ENCODE measurements at regions not wholly inside any gene's neighbourhood (a gene's known extent, or its start where the extent isn't known, plus 50 kb on each side); places are given as distances from the start of the nearest gene placed in this dataset.
A peak's percentile ranks its signal among the peaks of the same experiment; 100 is the strongest.

DNA sequence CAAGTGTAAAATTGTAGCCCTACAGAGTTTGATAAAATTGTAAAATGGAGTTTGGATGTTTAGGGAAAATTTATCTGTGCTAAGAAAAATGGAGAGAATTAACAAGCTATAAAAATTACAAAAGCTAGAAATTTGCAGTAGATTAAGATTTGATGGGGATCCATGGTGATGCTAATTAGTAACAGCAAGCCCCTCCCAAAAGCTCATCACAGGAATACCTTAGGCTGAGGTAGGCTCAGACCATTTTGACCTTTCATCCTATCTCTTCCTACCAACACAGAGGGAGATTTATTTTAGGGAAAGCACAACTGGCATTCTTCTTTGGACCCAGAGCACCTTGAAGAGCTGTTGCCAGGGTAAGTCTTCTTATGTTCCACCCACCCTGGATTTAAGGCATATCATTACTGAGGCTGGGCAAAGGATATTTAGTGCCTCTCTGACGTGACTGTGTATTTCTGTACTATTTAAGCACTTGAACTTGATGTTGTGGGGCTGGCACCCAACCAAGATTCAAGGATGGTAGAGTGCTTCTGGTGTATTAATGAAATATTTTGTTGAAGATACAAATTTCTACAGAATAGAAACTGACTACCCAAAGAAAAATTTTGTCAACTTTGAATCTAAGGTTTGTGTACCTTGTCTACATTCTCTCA lies 70.8 kb upstream of the SLC39A10 start:
- no peak for DNase-seq (ENCODE audit: low spot score)
- CTCF ChIA-PET = interaction anchor here (1.0 to 1.1 kb wide), 2 partner anchors 10 to 74 kb away, joined by 3 to 6 read pairs; no protein-coding TSS in a partner anchor

GRCh38 chr2:195582188-195582587 lies 74.8 kb upstream of the SLC39A10 start:
- Mint-ChIP-seq H3K4me1 (peaks cover 16% of the 10 kb centered on the region), H3K36me3 (no peaks in the 10 kb centered on the region), H3K27me3 (ENCODE audit: low read depth) (no peaks in the 10 kb centered on the region), H3K27ac (no peak overlapping the region), H3K4me3 (no peak overlapping the region), H3K9me3 (peaks cover 3% of the 10 kb centered on the region)
- ChIA-PET CTCF (interaction anchor here (1.3 kb wide), 1 partner anchor 78 kb away, joined by 3 read pairs; no protein-coding TSS in a partner anchor), POLR2A (no interaction called here)
- no peak for ATAC-seq
- DNase-seq (ENCODE audit: low spot score) = no peak
- TF ChIP-seq, protein P1, sequence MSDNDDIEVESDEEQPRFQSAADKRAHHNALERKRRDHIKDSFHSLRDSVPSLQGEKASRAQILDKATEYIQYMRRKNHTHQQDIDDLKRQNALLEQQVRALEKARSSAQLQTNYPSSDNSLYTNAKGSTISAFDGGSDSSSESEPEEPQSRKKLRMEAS (CRISPR knock-in tag; IDR thresholded peaks at IDR 0.05) = no peak
- TF ChIP-seq GTF2I (CRISPR knock-in tag; conservative IDR thresholded peaks at IDR 0.05) (no peak), ATF3 (CRISPR knock-in tag; conservative IDR thresholded peaks at IDR 0.05) (no peak), KAT7 (CRISPR knock-in tag; IDR thresholded peaks at IDR 0.05; ENCODE audit: borderline replicate concordance) (no peak), NR1H2 (CRISPR knock-in tag; IDR thresholded peaks at IDR 0.05) (no peak), ATF1 (CRISPR knock-in tag; IDR thresholded peaks at IDR 0.05) (no peak), FOXP1 (CRISPR knock-in tag; IDR thresholded peaks at IDR 0.05; ENCODE audit: borderline replicate concordance) (no peak), NFATC4 (CRISPR knock-in tag; IDR thresholded peaks at IDR 0.05) (no peak), RELA (CRISPR knock-in tag; IDR thresholded peaks at IDR 0.05; ENCODE audit: borderline replicate concordance) (no peak), ZBTB21 (CRISPR knock-in tag; IDR thresholded peaks at IDR 0.05; ENCODE audit: borderline replicate concordance) (no peak), SMAD4 (CRISPR knock-in tag; IDR thresholded peaks at IDR 0.05) (no peak), NR2C2 (CRISPR knock-in tag; IDR thresholded peaks at IDR 0.05) (no peak), FOXK1 (CRISPR knock-in tag; IDR thresholded peaks at IDR 0.05) (no peak)
- TF ChIP-seq, protein P2, sequence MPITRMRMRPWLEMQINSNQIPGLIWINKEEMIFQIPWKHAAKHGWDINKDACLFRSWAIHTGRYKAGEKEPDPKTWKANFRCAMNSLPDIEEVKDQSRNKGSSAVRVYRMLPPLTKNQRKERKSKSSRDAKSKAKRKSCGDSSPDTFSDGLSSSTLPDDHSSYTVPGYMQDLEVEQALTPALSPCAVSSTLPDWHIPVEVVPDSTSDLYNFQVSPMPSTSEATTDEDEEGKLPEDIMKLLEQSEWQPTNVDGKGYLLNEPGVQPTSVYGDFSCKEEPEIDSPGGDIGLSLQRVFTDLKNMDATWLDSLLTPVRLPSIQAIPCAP (CRISPR knock-in tag; IDR thresholded peaks at IDR 0.05) = no peak
- TF ChIP-seq, protein P3, sequence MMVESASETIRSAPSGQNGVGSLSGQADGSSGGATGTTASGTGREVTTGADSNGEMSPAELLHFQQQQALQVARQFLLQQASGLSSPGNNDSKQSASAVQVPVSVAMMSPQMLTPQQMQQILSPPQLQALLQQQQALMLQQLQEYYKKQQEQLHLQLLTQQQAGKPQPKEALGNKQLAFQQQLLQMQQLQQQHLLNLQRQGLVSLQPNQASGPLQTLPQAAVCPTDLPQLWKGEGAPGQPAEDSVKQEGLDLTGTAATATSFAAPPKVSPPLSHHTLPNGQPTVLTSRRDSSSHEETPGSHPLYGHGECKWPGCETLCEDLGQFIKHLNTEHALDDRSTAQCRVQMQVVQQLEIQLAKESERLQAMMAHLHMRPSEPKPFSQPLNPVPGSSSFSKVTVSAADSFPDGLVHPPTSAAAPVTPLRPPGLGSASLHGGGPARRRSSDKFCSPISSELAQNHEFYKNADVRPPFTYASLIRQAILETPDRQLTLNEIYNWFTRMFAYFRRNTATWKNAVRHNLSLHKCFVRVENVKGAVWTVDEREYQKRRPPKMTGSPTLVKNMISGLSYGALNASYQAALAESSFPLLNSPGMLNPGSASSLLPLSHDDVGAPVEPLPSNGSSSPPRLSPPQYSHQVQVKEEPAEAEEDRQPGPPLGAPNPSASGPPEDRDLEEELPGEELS (CRISPR knock-in tag; IDR thresholded peaks at IDR 0.05) = no peak
- TF ChIP-seq, protein P4, sequence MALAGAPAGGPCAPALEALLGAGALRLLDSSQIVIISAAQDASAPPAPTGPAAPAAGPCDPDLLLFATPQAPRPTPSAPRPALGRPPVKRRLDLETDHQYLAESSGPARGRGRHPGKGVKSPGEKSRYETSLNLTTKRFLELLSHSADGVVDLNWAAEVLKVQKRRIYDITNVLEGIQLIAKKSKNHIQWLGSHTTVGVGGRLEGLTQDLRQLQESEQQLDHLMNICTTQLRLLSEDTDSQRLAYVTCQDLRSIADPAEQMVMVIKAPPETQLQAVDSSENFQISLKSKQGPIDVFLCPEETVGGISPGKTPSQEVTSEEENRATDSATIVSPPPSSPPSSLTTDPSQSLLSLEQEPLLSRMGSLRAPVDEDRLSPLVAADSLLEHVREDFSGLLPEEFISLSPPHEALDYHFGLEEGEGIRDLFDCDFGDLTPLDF (CRISPR knock-in tag; IDR thresholded peaks at IDR 0.05) = no peak

More for the DNA sequence above, 70.8 kb upstream of the SLC39A10 start:
- Mint-ChIP-seq H3K27ac (peak overlapping the region; percentile 93), H3K36me3 (peaks cover 3% of the 10 kb centered on the region; the same call in 1 of the 2 replicates), H3K4me3 (peak overlapping the region; percentile 67), H3K9me3 (peaks cover 3% of the 10 kb centered on the region), H3K27me3 (ENCODE audit: low read depth) (no peaks in the 10 kb centered on the region), H3K4me1 (peaks cover 38% of the 10 kb centered on the region)
- POLR2A ChIA-PET = interaction anchor here (1.3 kb wide), 1 partner anchor 71 kb away, joined by 4 read pairs; the partner anchor contains the start of gene SLC39A10
- peak; percentile 96 for ATAC-seq
- no peak for TF ChIP-seq TEAD4 (CRISPR knock-in tag; IDR thresholded peaks at IDR 0.05)
- no peak for TF ChIP-seq ARID4B (CRISPR knock-in tag; IDR thresholded peaks at IDR 0.05; ENCODE audit: borderline replicate concordance)
- TF ChIP-seq ATF3 (CRISPR knock-in tag; conservative IDR thresholded peaks at IDR 0.05) = no peak
- TF ChIP-seq PRRX2 (CRISPR knock-in tag; IDR thresholded peaks at IDR 0.05) = no peak

Data from WTC11 (cell line).